Psoas muscle (tissue), 7 donors: ENCODE measurements at regions not wholly inside any gene's neighbourhood (a gene's known extent, or its start where the extent isn't known, plus 50 kb on each side); places are given as distances from the start of the nearest gene placed in this dataset.
"Not testable (repeated sequence)": the region's sequence is repeated elsewhere in the genome, so short reads cannot be mapped to it uniquely, and the experiment has no call there.

Experiments used
- ATAC-seq, 4 donors: fragments of 200-7000 bp; cut with Tn5 transposase; one replicate each; pipeline ENCODE4 v1.9.1; 2020; ENCODE audit warnings: moderate library complexity in 3 of 4, mild to moderate bottlenecking in 2 of 4
- DNase-seq, 2 donors: peaks; one replicate each; pipeline ENCODE4 v3.0.0-alpha.2; 2020
- H3K27ac ChIP-seq: fragments of 200-600 bp; one replicate; pipeline ENCODE4 v1.8.0; 2022
- H3K27me3 ChIP-seq, 3 donors: fragments of 200-600 bp in 1 of 3; one replicate each; pipeline versions ENCODE4 v1.6.1 to v1.8.0; 2013 to 2022; ENCODE audit warnings: low read length in 2 of 3, mild to moderate bottlenecking in 2 of 3, moderate library complexity in 1 of 3; ENCODE audit not compliant: insufficient read depth in 3 of 3
- H3K36me3 ChIP-seq, 2 donors: fragments of 200-600 bp in 1 of 2; one replicate each; pipeline versions ENCODE4 v1.6.1 to v1.8.0; 2013 to 2022; ENCODE audit warnings: low read depth in 1 of 2, mild to moderate bottlenecking in 1 of 2, moderate library complexity in 1 of 2; ENCODE audit not compliant: insufficient read depth in 1 of 2
- H3K4me1 ChIP-seq: fragments of 200-600 bp; one replicate; pipeline ENCODE4 v1.8.0; 2022
- H3K4me3 ChIP-seq: fragments of 200-600 bp; one replicate; pipeline ENCODE4 v1.8.0; 2022; ENCODE audit warnings: mild to moderate bottlenecking
- H3K9me3 ChIP-seq: fragments of 200-600 bp; one replicate; pipeline ENCODE4 v1.8.0; 2022
- WGBS, 3 donors: extraction: QIAGEN DNeasy Blood & Tissue Kit; methylation state at CpG; one replicate each; pipeline versions ENCODE4 v1.1.6 to v1.1.7; 2013; 5-methylcytosine and 5-hydroxymethylcytosine counted together
- intact Hi-C, 2 donors: fragments of 100-400 bp; cut with DNase I; formaldehyde crosslinking; loops; one replicate each; pipeline versions ENCODE4 v1.11.0 to v1.14.2; 2022
- TF ChIP-seq, protein P1 (sequence below): fragments of 200-600 bp; IDR thresholded peaks from one replicate; pipeline ENCODE4 v1.8.0; 2022; ENCODE audit warnings: antibody characterized with exemption
- donor health status: healthy with polysubstance abuse.
- donor health status: DM: no; HTN: no; CAD: no; lungs with moderate emphysema.
- donor health status: Bipolar disorder and iron deficiency.
- donor health status: healthy.
- donor health status: DM: yes; HTN: yes; CAD: no.
- donor health status: DM: no; HTN: no; CAD: no.
- donor health status: DM: yes; HTN: yes; CAD: no.

DNA sequence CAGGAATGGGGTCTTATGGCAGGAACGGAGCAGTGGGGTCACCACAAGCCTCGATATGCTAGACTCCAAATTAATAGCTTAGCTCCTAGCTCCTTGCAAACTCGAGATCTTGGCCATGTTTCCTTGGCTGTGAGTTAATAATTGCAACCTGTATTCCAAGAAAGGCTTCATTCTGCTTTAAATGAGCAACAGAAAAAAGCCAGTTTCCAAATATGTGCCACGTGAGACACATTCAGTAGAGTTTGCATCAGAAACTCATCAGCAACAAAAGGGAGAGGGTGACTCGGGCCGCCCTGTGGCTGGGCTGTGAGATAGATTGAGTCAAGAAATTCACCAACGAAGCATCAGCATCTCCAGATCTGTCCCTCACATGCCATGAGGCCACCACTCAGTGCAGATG, 112.0 kb downstream of the NPTX2 start:
- TF ChIP-seq, protein P1, sequence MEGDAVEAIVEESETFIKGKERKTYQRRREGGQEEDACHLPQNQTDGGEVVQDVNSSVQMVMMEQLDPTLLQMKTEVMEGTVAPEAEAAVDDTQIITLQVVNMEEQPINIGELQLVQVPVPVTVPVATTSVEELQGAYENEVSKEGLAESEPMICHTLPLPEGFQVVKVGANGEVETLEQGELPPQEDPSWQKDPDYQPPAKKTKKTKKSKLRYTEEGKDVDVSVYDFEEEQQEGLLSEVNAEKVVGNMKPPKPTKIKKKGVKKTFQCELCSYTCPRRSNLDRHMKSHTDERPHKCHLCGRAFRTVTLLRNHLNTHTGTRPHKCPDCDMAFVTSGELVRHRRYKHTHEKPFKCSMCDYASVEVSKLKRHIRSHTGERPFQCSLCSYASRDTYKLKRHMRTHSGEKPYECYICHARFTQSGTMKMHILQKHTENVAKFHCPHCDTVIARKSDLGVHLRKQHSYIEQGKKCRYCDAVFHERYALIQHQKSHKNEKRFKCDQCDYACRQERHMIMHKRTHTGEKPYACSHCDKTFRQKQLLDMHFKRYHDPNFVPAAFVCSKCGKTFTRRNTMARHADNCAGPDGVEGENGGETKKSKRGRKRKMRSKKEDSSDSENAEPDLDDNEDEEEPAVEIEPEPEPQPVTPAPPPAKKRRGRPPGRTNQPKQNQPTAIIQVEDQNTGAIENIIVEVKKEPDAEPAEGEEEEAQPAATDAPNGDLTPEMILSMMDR, result no peak
- no peaks in the 10 kb centered on the region for H3K4me1 ChIP-seq
- H3K4me3 ChIP-seq, result no peak overlapping the region
- H3K36me3 ChIP-seq, result no peaks in the 10 kb centered on the region
- DNase-seq (no peak), ATAC-seq (no peak)
- intact Hi-C loops, result no loop called here
- no peak overlapping the region for H3K27ac ChIP-seq
- WGBS, 3 donors, result 48 to 52% (median 50%) methylated on average over 7 of the region's 7 CpGs
- peaks cover 0 to 1% (median 0%) of the 10 kb centered on the region in 3 donors for H3K27me3 ChIP-seq
- no peaks in the 10 kb centered on the region for H3K9me3 ChIP-seq

DNA sequence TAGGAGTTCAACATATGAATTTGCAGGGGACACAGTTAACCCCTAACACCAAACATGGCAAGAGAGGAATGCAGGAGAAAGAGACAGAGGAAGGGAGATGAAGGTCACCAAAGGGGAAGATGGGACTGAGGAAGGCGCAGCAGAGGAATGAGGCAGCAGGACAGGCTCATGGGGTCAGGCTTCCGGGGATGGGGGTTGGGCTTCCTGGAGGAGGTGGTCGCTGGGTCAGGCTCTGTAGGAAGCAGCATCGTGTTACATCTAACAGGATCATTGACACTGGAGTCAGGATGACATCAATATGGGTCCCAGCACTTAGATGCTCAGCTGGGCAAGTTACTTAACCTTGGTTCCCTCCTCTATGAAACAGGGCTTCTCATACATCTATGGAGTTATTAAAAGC, 113.2 kb downstream of the NPTX2 start:
- H3K36me3 ChIP-seq, result no peaks in the 10 kb centered on the region
- no peaks in the 10 kb centered on the region for H3K9me3 ChIP-seq
- intact Hi-C loops, result no loop called here
- H3K27me3 ChIP-seq, result peaks cover 0 to 1% (median 0%) of the 10 kb centered on the region in 3 donors
- DNase-seq, result no peak
- 46 to 52% (median 50%) methylated on average over 4 of the region's 4 CpGs for WGBS, 3 donors
- H3K4me3 ChIP-seq, result no peak overlapping the region
- TF ChIP-seq, protein P1, result no peak
- no peaks in the 10 kb centered on the region for H3K4me1 ChIP-seq
- ATAC-seq, result no peak
- H3K27ac ChIP-seq, result no peak overlapping the region

DNA sequence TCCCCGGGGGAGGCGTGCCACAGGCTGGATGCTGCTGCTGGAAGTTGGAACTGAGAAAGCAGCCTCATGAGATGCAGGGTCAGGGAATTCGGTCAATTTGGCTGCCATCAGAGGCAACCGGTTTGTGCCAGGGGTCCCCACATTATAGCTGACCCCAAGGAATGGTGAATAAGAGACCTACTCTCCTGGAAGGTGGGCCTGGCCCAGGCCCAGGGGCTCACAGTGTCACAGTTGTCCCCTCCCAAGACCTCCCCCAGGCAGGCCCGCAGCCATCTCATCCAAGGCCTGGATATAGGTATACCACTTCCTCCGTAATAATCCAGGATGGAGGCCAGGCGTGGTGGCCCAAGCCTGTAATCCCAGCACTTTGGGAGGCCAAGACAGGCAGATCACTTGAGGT, 114.6 kb downstream of the NPTX2 start:
- H3K9me3 ChIP-seq, result no peaks in the 10 kb centered on the region
- TF ChIP-seq, protein P1, result no peak
- ATAC-seq (no peak), DNase-seq (no peak)
- no peaks in the 10 kb centered on the region for H3K36me3 ChIP-seq
- H3K4me3 ChIP-seq, result no peak overlapping the region
- no peak overlapping the region for H3K27ac ChIP-seq
- 68 to 86% (median 84%) methylated on average over 5 to 7 of the region's 7 CpGs for WGBS, 3 donors
- intact Hi-C loops, result no loop called here
- H3K27me3 ChIP-seq, result no peaks in the 10 kb centered on the region
- no peaks in the 10 kb centered on the region for H3K4me1 ChIP-seq

DNA sequence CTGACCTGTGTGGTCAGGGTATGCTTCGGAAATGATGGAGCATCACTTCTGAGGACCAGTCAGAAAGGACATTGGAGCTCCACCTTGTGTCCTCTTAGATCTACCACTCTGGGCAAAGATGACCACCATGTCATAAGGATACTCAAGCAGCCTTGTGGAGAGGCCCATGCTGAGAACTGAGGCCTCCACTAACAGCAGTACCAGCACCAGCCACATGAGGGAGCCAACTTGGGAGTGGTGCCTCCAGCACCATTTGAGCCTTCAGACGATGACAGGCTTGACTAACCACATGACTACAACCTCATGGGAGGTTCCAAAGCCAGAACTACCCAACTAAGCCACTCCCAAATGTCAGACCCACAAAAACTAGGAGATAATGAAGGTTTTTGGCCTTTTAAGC, 116.0 kb downstream of the NPTX2 start:
- DNase-seq (no peak), ATAC-seq (no peak)
- Histone ChIP-seq H3K4me3 (no peak overlapping the region), H3K9me3 (no peaks in the 10 kb centered on the region), H3K4me1 (no peaks in the 10 kb centered on the region), H3K27ac (no peak overlapping the region), H3K36me3 (no peaks in the 10 kb centered on the region), H3K27me3 (no peaks in the 10 kb centered on the region)
- 60 to 68% (median 65%) methylated on average over 2 of the region's 2 CpGs for WGBS, 3 donors
- intact Hi-C loops, result no loop called here
- TF ChIP-seq, protein P1, result no peak

DNA sequence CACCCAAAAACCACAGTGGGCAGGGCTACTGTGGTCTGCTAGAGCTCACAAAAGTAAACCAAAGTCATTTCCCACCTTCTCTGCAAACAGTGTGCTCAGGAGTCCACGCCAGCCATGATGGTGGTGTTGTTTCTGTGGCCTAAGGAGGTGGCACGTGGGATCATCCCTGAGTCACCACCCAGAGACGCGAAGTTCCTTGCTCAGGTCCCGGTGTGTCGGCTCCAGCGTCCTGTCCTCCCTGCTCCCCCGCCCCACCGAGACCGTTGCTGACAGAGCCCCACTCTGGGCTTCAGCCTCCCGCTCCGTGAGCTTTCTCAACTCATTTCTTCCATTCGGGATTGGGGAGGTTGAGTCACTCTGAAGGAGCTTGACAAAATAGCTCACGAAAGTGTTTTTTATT, 118.7 kb downstream of the NPTX2 start:
- TF ChIP-seq, protein P1, result no peak
- intact Hi-C loops, result no loop called here
- no peaks in the 10 kb centered on the region for H3K36me3 ChIP-seq
- DNase-seq (no peak), ATAC-seq (no peak)
- no peaks in the 10 kb centered on the region for H3K9me3 ChIP-seq
- 81 to 85% (median 84%) methylated on average over 14 of the region's 14 CpGs for WGBS, 3 donors
- H3K4me3 ChIP-seq, result no peak overlapping the region
- no peaks in the 10 kb centered on the region for H3K4me1 ChIP-seq
- no peak overlapping the region for H3K27ac ChIP-seq
- H3K27me3 ChIP-seq, result no peaks in the 10 kb centered on the region

DNA sequence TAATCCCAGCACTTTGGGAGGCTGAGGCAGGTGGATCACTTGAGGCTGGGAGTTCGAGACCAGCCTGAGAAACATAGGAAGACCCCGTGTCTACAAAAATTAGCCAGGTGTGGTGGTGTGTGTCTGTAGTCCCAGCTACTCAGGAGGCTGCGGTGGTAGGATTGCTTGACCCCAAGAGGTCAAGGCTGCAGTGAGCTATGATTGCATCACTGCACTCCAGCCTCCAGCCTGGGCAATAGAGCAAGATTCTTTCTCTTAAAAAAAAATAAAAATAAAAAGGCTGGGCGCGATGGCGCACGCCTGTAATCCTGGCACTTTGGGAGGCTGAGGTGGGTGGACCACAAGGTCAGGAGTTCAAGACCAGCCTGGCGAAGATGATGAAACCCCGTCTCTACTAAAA, 119.4 kb downstream of the NPTX2 start:
- ATAC-seq, intact Hi-C loops: not testable (repeated sequence)
- WGBS, 3 donors, result 89 to 90% (median 89%) methylated on average over 9 of the region's 9 CpGs

More for the DNA sequence above, 119.4 kb downstream of the NPTX2 start:
- H3K9me3 ChIP-seq, H3K4me1 ChIP-seq, H3K4me3 ChIP-seq, DNase-seq, H3K27me3 ChIP-seq, H3K36me3 ChIP-seq, H3K27ac ChIP-seq: not testable (repeated sequence)
